Activated CD4-positive, alpha-beta memory T cell treated with anti-CD3 and anti-CD28 coated beads, Interleukin-2, amount 10 ng/mL, durations not matched to agents 7 days and 5 days (primary cell): ENCODE measurements at regions not wholly inside any gene's neighbourhood (a gene's known extent, or its start where the extent isn't known, plus 50 kb on each side); places are given as distances from the start of the nearest gene placed in this dataset.

Source experiments
- CTCF ChIA-PET: fragments of 350-600 bp; sonication (Branson Sonifier 250); formaldehyde crosslinking; loops from one replicate; lab custom pipeline; 2021; ENCODE audit warnings: antibody characterized with exemption, inconsistent platforms; lab: Charles Lee
- POLR2A ChIA-PET: fragments of 350-600 bp; sonication (Branson Sonifier 250); formaldehyde crosslinking; loops from one replicate; lab custom pipeline; 2021; ENCODE audit warnings: antibody characterized with exemption; lab: Charles Lee
- DNase-seq: peaks from one replicate; pipeline ENCODE4 v3.0.0-alpha.2; 2020
- H3K27ac Mint-ChIP-seq: one replicate; pipeline ENCODE4 v1.8.0; 2021; ENCODE audit warnings: mild to moderate bottlenecking, mixed read lengths
- H3K27me3 Mint-ChIP-seq: one replicate; pipeline ENCODE4 v1.8.0; 2021; ENCODE audit warnings: mixed read lengths
- H3K36me3 Mint-ChIP-seq: one replicate; pipeline ENCODE4 v1.8.0; 2021; ENCODE audit warnings: low read depth, mixed read lengths
- H3K4me1 Mint-ChIP-seq: one replicate; pipeline ENCODE4 v1.8.0; 2021; ENCODE audit warnings: mixed read lengths
- H3K4me3 Mint-ChIP-seq: one replicate; pipeline ENCODE4 v1.8.0; 2021; ENCODE audit warnings: mild to moderate bottlenecking, mixed read lengths
- H3K9me3 Mint-ChIP-seq: one replicate; pipeline ENCODE4 v1.8.0; 2021; ENCODE audit warnings: mixed read lengths

- H3K36me3 Mint-ChIP-seq = no peaks in the 10 kb centered on the region
- H3K27me3 Mint-ChIP-seq = no peaks in the 10 kb centered on the region
- ChIA-PET POLR2A (no interaction called here), CTCF (no interaction called here)
- H3K9me3 Mint-ChIP-seq = no peaks in the 10 kb centered on the region
- no peaks in the 10 kb centered on the region for H3K4me1 Mint-ChIP-seq
- H3K4me3 Mint-ChIP-seq = no peak overlapping the region
- DNase-seq = no peak
- H3K27ac Mint-ChIP-seq = no peak overlapping the region
These were observed 648.3 kb upstream of the CFAP20DC start for GRCh38 chr3:59698091-59698490.

DNA sequence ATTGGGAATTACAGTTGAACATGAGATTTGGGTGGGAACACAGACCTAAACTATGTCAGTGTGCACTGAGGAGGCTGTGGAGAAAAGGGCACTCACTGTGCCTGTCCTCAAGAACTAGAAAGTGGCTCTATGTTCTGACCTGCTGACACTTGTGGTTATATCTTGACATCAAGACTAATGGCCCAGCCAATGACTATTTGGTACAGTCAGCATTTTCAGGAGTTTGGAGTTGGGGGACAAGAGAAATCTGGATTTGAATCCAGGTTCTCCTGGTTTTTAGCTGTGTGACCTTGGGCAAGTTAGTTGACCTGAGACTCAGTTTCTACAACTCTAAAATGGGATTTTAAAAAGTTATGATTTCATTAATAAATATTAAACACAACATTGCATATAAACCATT, 647.0 kb upstream of the CFAP20DC start:
- H3K27ac Mint-ChIP-seq = no peak overlapping the region
- ChIA-PET POLR2A (no interaction called here), CTCF (no interaction called here)
- no peaks in the 10 kb centered on the region for H3K9me3 Mint-ChIP-seq
- H3K4me3 Mint-ChIP-seq = no peak overlapping the region
- H3K36me3 Mint-ChIP-seq = no peaks in the 10 kb centered on the region
- H3K4me1 Mint-ChIP-seq = no peaks in the 10 kb centered on the region
- DNase-seq = no peak
- H3K27me3 Mint-ChIP-seq = no peaks in the 10 kb centered on the region

- Mint-ChIP-seq H3K27ac (no peak overlapping the region), H3K4me1 (no peaks in the 10 kb centered on the region), H3K9me3 (no peaks in the 10 kb centered on the region), H3K4me3 (no peak overlapping the region), H3K27me3 (no peaks in the 10 kb centered on the region), H3K36me3 (no peaks in the 10 kb centered on the region)
- CTCF ChIA-PET = no interaction called here
- POLR2A ChIA-PET = no interaction called here
- DNase-seq = no peak
These were observed 646.0 kb upstream of the CFAP20DC start for GRCh38 chr3:59695860-59696259.

DNA sequence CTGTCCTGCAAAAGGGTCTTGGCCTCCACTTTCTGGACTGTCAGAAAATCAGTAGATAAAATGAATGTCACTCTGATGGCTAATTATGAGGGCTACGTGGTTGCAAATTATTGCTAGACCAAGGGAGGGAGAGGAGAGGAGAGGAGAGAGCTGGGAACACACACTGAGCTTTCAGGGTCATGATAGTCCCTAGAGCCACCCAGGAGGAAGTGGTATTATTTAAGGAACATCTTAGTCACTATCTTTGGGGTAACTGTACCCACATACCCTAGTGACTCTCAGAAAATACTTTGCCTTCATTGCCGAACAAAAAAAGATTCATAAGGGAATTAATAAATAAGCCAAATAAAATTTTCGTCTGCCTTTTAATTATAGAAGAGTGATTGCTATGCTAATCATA, 642.3 kb upstream of the CFAP20DC start:
- Mint-ChIP-seq H3K27me3 (no peaks in the 10 kb centered on the region), H3K9me3 (no peaks in the 10 kb centered on the region), H3K36me3 (no peaks in the 10 kb centered on the region), H3K27ac (no peak overlapping the region), H3K4me3 (no peak overlapping the region), H3K4me1 (no peaks in the 10 kb centered on the region)
- ChIA-PET CTCF (interaction anchor here (0.8 kb wide), 1 partner anchor 116 kb away, joined by 3 read pairs; no protein-coding TSS in a partner anchor), POLR2A (no interaction called here)
- DNase-seq = no peak

- no peak for DNase-seq
- no peaks in the 10 kb centered on the region for H3K27me3 Mint-ChIP-seq
- H3K27ac Mint-ChIP-seq = no peak overlapping the region
- no peaks in the 10 kb centered on the region for H3K9me3 Mint-ChIP-seq
- ChIA-PET CTCF (no interaction called here), POLR2A (no interaction called here)
- H3K4me3 Mint-ChIP-seq = no peak overlapping the region
- H3K4me1 Mint-ChIP-seq = no peaks in the 10 kb centered on the region
- H3K36me3 Mint-ChIP-seq = no peaks in the 10 kb centered on the region
These were observed 641.1 kb upstream of the CFAP20DC start for GRCh38 chr3:59690886-59691285.

DNA sequence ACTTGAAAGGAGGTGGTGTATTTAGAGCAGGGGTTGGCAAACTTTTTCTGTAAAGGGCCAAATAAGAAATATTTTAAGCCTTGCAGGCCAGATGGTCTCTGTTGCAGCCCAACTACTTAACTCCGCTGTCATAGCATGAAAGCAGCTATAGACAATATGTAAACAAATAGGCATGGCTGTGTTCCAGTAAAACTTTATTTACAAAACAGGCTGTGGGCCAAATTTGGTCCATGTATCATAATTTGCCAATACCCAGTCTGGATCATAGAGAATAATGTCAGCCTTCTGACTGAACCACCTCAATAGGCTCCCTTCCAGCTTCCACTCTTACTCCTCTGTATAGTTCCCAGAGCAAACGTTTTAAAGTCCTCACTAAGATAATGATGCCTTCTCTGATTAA, 638.8 kb upstream of the CFAP20DC start:
- peaks cover 2% of the 10 kb centered on the region for H3K27me3 Mint-ChIP-seq
- no peak overlapping the region for H3K27ac Mint-ChIP-seq
- DNase-seq = no peak
- no peak overlapping the region for H3K4me3 Mint-ChIP-seq
- CTCF ChIA-PET = no interaction called here
- H3K36me3 Mint-ChIP-seq = no peaks in the 10 kb centered on the region
- H3K4me1 Mint-ChIP-seq = no peaks in the 10 kb centered on the region
- POLR2A ChIA-PET = no interaction called here
- no peaks in the 10 kb centered on the region for H3K9me3 Mint-ChIP-seq

GRCh38 chr3:59685432-59685831, 635.6 kb upstream of the CFAP20DC start:
- no peak for DNase-seq
- H3K4me1 Mint-ChIP-seq = no peaks in the 10 kb centered on the region
- H3K36me3 Mint-ChIP-seq = no peaks in the 10 kb centered on the region
- H3K4me3 Mint-ChIP-seq = no peak overlapping the region
- H3K27ac Mint-ChIP-seq = no peak overlapping the region
- ChIA-PET POLR2A (no interaction called here), CTCF (no interaction called here)
- peaks cover 2% of the 10 kb centered on the region for H3K27me3 Mint-ChIP-seq
- H3K9me3 Mint-ChIP-seq = no peaks in the 10 kb centered on the region

- no peaks in the 10 kb centered on the region for H3K4me1 Mint-ChIP-seq
- no peak for DNase-seq
- no peak overlapping the region for H3K27ac Mint-ChIP-seq
- H3K9me3 Mint-ChIP-seq = no peaks in the 10 kb centered on the region
- no peak overlapping the region for H3K4me3 Mint-ChIP-seq
- H3K36me3 Mint-ChIP-seq = no peaks in the 10 kb centered on the region
- POLR2A ChIA-PET = no interaction called here
- CTCF ChIA-PET = no interaction called here
- peaks cover 2% of the 10 kb centered on the region for H3K27me3 Mint-ChIP-seq
These were observed 634.9 kb upstream of the CFAP20DC start for GRCh38 chr3:59684766-59685165.

- no peak for DNase-seq
- Mint-ChIP-seq H3K27ac (no peak overlapping the region), H3K4me1 (no peaks in the 10 kb centered on the region), H3K4me3 (no peak overlapping the region), H3K9me3 (no peaks in the 10 kb centered on the region), H3K36me3 (no peaks in the 10 kb centered on the region), H3K27me3 (peaks cover 2% of the 10 kb centered on the region)
- POLR2A ChIA-PET = no interaction called here
- CTCF ChIA-PET = no interaction called here
These were observed 631.1 kb upstream of the CFAP20DC start for GRCh38 chr3:59680919-59681318.

DNA sequence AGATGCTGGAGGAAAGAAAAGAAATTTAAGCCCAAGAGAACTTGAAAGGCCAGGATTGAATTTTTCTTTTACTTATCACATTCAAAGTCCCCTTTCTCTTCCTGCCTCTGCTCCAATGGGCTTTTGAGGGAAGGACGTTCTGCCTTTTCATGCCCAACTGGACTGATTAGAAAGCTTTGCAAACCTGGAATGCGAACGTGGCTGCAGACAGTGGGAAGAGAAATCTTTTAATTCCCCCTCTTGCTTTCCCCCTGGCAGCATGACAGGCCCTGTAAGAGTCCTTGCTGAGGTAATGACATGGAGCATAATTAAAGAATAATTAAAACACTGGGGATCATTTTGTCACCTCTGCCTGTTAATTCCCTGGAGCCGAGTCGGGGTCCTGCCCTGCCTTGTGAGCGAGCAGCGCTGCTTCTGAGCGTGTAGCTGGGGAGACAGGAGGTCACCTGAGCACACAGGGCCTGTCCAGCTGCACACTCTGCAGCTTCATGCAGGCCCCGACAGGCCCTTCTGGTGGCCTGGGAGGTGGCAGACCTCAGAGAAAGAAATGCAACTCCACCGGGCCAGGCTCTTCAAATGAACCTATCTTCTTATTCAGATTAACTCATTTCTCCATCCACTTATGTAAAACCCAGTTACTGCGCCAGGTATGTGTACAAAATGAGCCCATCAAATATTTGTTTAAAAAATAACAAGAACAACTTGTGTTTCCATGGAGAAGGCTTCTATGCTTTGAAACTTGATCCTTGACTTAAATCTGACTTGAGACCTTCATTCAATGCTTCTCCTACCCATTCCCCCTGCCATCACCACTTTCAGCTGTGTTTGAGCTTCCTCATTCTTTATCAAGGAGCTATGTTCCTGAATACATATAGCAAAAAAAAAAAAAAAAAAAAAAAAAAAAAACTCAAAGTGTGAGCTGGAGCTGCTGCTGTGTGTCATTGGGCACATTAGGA, 628.2 kb upstream of the CFAP20DC start:
- Mint-ChIP-seq H3K4me3 (no peak overlapping the region), H3K27ac (no peak overlapping the region), H3K36me3 (no peaks in the 10 kb centered on the region), H3K9me3 (no peaks in the 10 kb centered on the region), H3K4me1 (no peaks in the 10 kb centered on the region), H3K27me3 (peaks cover 5% of the 10 kb centered on the region)
- CTCF ChIA-PET = no interaction called here
- POLR2A ChIA-PET = no interaction called here
- DNase-seq = no peak

DNA sequence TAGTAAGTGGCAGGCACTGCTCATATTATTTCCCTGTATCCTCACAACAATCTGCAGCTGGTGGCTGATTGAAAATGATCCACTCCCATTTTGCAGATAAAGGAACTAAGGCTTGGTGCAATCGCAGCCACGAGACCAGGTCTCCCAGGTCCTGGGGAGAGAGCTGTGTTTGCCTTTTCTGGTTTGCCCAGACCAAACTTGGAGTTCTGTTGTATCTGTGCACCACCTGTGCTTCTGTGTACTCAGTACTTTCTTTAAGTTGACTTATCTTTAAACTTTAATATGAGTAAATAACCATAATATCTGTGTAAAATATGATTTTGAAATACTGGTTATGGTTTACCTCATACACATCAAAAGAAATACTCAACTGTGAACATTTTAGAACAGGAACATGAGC, 625.7 kb upstream of the CFAP20DC start:
- ChIA-PET CTCF (no interaction called here), POLR2A (no interaction called here)
- H3K27me3 Mint-ChIP-seq = peaks cover 5% of the 10 kb centered on the region
- DNase-seq = no peak
- H3K4me3 Mint-ChIP-seq = no peak overlapping the region
- no peaks in the 10 kb centered on the region for H3K4me1 Mint-ChIP-seq
- H3K36me3 Mint-ChIP-seq = no peaks in the 10 kb centered on the region
- no peaks in the 10 kb centered on the region for H3K9me3 Mint-ChIP-seq
- no peak overlapping the region for H3K27ac Mint-ChIP-seq

- Mint-ChIP-seq H3K4me3 (no peak overlapping the region), H3K27ac (no peak overlapping the region), H3K36me3 (no peaks in the 10 kb centered on the region), H3K9me3 (no peaks in the 10 kb centered on the region), H3K4me1 (no peaks in the 10 kb centered on the region), H3K27me3 (no peaks in the 10 kb centered on the region)
- ChIA-PET CTCF (no interaction called here), POLR2A (no interaction called here)
- DNase-seq = no peak
These were observed 613.4 kb upstream of the CFAP20DC start for GRCh38 chr3:59663076-59663850.

DNA sequence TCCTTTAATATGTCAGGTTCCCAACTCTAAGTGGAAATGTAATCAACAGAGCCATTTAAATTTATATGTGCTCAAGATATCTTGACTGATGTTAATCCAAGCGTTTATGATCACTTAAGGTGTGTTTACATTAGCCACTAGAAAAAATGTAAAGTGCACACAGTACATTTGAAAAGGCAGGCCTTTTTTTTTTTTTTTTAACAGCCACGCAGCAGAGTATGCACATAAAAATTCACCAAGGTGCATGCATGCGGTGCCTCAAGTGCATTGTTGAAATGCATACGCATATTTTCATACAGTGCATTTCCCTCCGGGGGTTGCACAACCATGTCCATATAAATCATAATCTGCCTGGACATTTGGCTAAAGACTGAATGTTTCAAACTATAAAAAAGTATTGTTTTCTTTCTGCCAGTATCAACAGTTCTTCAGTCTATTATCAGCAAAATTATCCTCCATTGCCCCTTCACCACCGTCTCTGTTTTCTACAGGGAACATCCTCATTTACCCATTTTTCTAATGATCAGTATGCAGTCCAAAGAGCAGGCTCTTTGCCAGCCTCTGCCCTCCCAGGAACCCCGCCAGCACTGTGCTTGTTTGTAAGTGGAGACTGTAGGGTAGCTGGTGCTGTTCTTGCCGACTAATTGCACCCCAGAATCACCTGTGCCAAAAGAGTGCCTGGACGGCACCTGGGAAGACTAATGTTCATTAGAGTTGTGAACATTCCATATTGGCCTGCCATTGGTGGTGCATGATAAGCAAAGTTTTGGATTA, 611.2 kb upstream of the CFAP20DC start:
- Mint-ChIP-seq H3K27ac (no peak overlapping the region), H3K4me3 (no peak overlapping the region), H3K36me3 (no peaks in the 10 kb centered on the region), H3K27me3 (no peaks in the 10 kb centered on the region), H3K4me1 (no peaks in the 10 kb centered on the region), H3K9me3 (no peaks in the 10 kb centered on the region)
- no peak for DNase-seq
- ChIA-PET CTCF (no interaction called here), POLR2A (no interaction called here)
